CD4-positive, alpha-beta T cell treated with Interleukin-17A for 4 hours (primary cell): ENCODE measurements at regions not wholly inside any gene's neighbourhood (a gene's known extent, or its start where the extent isn't known, plus 50 kb on each side); places are given as distances from the start of the nearest gene placed in this dataset.

ENCODE experiments used
- DNase-seq: peaks from one replicate; pipeline ENCODE4 v3.0.0-alpha.2; 2020; ENCODE audit warnings: mixed read lengths

- no peak for DNase-seq
Observed at GRCh38 chr4:106766519-106766918, 269.6 kb downstream of the DKK2 start.

DNA sequence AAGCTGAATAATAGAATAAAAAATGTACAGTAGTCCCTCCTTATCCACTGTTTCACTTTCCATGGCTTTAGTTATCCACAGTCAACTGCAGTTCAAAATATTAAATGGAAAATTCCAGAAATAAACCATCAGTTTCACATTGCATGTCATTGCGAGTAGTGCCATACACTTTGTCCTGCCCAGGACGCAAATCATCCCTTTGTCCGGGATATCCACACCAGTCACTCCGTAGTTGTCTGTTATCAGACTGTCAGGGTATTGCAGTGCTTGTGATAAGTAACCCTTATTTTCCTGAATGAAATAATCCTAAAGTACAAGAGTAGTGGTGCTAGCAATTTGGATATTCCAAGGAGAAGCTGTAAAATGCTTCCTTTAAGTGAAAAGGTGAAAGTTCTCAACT is 271.3 kb downstream of the DKK2 start:
- no peak for DNase-seq

GRCh38 chr4:106762666-106763443 is 273.3 kb downstream of the DKK2 start:
- no peak for DNase-seq

GRCh38 chr4:106753426-106753825 is 282.7 kb downstream of the DKK2 start:
- no peak for DNase-seq

DNA sequence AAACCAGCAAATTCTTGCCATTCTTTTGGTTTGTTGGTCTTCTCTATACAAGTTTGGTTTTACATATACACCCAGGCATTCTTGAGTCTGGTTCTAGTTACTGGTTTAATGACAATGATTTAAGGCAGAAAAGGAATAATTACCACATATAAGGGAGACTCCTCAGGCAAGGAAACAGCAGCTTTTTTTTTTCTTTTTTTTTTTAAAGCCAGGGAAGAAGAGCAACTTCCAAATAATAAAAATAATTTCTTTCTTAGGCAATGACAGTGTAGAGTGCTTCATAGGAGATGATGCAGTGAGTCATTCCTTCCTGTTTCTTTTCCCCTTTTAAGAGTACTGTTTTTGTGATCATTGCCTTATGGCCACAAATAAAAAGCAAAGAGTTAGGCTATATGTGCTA is 289.7 kb downstream of the DKK2 start:
- DNase-seq = no peak

DNA sequence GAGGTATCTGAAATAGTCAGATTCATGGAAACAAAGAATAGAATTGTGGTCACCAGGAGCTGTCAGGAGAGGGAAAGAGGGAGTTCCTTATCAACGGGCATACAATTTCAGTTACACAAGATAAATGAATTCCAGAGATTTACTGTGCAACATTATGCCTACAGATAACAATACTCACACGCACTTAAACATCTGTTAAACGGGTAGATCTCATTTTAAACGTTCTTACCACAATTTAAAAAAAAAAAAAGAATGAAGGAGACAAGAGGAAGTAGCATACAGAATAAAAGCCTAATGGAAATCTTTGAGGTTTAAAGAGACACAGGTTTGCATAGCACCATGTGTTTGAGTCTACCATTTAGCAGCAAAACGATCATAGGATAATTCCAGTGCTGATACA is 298.0 kb downstream of the DKK2 start:
- no peak for DNase-seq

GRCh38 chr4:106718548-106718947 is 317.6 kb downstream of the DKK2 start:
- no peak for DNase-seq

DNA sequence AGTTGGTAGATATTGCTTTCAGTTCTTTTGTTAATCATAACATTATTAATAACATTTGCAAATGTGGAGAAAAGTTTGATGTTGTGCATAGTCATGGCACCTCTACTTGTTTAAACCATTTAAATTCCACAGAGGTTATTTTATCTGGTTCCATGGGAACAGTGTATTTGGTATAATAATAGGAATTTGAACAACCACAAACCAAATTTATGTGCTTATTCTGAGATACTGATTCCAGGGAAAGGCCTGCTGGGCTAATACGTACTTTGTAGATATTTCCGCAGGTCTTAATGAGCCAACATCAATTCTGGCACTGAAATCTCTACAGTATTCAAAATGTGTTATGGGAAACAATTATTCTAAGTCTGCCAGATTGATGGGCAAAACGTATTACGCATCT is 319.0 kb downstream of the DKK2 start:
- DNase-seq = no peak

- no peak for DNase-seq
Observed at GRCh38 chr4:106715825-106716224, 320.3 kb downstream of the DKK2 start.

GRCh38 chr4:106708464-106708816 is 327.7 kb downstream of the DKK2 start:
- DNase-seq = no peak

DNA sequence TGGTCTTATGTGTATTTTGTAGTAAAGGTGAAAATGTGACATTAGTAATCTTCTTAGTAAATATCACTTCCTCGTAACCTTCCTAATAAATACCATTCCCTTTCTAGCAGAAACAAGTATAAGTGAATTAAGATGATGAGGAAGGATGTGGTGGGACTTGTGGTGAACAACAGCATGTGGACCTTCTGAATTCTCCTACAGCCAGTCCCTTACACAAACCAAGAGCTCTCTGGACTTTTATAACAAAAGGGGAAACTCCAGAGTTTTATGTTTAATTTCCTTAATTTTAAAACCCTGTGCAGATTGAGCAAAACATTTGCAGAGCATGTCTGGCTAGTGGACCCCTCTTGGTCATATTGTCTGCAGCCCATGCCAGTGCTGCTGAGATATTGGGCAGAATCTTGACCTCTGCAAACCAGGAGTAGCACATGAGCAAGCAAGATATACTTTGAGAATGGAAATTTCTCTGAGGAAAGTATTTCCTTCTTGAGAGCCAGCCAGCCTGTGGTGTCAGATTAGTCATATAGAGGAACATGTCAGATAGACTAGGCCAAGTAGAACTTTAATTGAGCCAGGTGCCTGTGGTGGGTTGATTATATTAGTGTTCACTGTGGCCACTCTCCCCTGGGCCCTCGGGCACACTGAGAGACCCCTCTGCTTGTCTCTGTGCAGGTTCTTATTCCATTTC is 328.2 kb downstream of the DKK2 start:
- DNase-seq = no peak

DNA sequence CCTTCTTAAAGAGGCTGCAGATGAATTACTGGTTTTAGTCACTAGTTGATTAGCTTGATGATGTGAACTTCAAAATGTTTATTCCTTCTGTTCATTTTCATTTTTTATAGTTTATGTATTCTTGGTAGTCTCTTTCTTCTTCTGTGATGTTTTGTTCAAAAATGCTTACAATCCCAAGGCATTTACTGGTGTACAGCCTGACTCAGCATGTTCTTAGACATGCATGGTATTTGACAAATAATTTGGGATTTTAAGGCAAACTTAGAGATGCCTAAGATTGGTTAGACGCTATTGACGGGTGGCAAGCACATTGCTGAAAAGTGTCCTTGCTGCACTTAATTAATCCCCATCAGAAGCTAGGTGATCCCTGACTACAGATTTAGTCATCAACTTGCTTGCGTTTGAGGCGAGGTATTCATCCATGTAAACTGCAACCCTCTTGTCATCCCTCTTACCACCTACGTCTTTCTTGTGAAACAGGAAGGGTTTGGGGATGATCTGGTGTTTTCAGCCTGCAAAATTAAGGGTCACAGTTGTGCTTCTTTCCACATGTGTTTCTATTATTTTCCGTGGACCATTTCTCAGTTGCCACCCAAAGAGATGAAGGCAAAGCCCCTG is 331.8 kb downstream of the DKK2 start:
- no peak for DNase-seq

DNA sequence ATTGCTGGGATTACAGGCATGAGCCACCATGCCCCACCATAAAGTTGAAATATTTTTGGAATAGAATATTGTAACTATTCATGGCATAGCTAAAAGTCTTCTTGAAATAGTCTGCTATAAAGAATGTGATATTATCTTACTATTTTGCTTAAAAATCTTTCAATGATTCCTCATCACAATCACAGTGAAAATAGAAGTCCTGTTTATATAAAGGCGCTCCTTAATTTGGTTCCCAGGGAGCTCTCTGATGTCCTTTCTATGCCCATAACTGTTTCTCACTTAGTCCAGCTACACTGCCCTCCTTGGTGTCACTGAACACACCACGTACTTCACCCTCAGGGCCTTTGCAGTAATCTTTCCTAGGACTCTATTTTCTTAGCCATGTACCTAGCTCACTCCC is 331.7 kb upstream of the GIMD1 start:
- DNase-seq = no peak

- DNase-seq = no peak
Observed at GRCh38 chr4:106698621-106699195, 330.1 kb upstream of the GIMD1 start.

DNA sequence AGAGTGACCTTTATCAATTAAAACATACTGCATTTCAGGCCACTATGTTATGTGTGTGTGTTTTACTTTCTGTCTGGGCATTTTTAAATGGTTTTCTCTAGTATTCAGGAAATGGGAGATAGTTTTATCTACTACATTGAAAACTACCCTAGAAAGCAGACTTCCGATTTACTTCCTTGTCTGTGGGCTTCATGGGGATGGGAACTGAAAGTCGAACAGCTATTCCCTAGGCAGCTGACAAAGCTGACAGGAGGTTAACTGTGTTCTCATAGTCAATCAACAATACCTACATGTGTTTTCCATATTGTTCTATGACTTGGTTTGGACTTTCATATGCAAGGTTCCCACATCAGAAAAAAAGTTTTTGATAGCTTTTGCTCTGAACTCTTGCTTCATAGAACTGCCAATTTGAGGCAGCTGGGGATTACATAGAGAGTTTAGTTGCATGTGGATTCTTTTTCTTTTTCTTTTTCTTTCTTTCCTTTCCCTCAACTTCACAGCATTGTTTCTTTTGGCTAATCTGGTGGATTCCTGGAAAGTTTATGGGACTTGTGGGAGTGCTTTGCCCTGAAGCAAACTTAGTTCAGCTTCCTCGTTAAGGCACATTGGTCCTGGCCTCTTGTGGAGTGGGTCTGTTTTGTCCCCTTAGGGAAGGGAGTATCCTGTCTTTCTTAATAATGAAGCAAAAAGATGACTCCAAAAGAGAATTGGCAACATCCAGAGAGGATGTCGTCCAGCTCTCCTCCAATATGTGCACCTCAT is 327.1 kb upstream of the GIMD1 start:
- DNase-seq = no peak

- DNase-seq = no peak
Observed at GRCh38 chr4:106694232-106694631, 325.7 kb upstream of the GIMD1 start.

DNA sequence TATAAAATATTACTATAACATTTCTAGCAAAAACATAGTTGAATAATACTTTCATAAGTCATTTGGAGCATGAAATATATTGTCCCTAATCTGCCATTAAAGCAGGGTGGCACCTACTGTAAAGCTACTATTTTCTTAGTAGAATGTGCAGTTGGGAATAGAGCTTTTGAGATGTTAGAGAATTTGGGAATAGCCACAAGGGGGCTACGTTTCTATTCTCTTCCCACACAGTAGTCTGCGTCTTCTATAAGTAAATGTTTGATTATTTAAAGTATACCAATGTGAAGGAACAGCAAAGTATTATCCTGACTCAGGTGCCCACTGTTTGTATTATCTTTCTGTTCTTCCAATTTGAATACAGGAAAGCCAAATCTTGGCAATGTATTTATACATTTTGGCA is 323.2 kb upstream of the GIMD1 start:
- DNase-seq = no peak

DNA sequence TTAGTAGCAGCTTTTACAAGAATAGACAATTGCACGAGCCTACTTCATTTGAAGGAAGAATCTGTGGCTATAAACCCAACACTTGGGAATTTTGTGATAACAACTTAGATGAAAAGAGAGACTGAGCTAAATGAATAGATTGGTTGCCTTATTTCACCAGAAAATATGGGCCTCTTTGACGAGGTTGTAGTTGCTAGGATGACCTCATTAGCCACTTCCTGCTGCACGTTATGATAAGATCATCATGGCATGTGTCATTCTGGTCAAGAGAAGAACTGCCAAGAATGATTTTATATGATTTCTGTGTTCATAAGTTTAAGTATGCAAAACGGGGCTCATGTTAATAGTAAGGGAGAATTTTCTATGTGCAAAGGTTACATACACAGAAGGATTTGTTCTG is 321.9 kb upstream of the GIMD1 start:
- no peak for DNase-seq

DNA sequence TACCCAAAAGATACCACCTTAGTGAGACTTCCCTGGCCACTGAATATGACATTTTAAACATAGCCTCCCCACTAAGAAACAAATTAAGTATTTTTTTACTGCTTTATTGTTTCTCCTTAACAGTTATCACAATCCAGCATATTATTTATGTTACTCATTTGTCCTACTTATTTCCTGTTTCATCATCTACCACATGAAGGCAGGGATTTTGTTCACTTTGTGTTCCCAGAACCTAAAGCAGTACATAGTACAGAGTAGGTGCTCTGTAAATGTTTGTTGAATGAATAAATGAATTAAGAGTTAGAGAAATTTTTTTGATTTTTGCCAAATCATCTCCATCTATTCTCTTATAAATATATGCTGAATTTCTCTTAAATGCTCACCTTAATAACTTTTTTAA is 318.4 kb upstream of the GIMD1 start:
- DNase-seq = no peak

DNA sequence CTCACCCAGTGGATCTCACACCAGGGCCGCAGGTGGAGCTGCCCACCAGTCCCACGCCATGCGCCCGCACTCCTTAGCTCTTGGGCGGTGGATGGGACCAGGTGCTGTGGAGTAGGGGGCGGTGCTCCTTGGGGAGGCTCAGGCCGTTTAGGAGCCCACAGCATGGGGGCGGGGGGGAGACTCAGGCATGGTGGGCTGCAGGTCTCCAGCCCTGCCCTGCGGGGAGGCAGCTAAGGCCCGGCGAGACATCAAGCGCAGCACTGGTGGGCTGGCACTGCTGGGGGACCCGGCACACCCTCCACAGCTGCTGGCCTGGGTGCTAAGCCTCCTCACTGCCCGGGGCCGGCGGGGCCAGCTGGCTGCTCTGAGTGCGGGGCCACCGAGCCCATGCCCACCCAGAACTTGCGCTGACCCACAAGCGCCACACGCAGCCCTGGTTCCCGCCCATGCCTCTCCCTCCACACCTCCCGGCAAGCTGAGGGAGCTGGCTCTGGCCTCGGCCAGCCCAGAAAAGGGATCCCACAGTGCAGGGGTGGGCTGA is 312.9 kb upstream of the GIMD1 start:
- DNase-seq = no peak

- DNase-seq = no peak
Observed at GRCh38 chr4:106679063-106679462, 310.5 kb upstream of the GIMD1 start.

GRCh38 chr4:106677213-106677612 is 308.6 kb upstream of the GIMD1 start:
- no peak for DNase-seq
